ENCODE measurements at regions not wholly inside any gene's neighbourhood (a gene's known extent, or its start where the extent isn't known, plus 50 kb on each side); places are given as distances from the start of the nearest gene placed in this dataset.

GRCh38 chr5:130995851-130996250 lies 169.2 kb downstream of the HINT1 start:
- H3K4me1 ChIP-seq = no peaks in the 10 kb centered on the region
- H3K36me3 ChIP-seq (ENCODE audit: insufficient read depth in 1 of 2, low read depth in 1 of 2) = no peaks in the 10 kb centered on the region
- H3K27me3 ChIP-seq (ENCODE audit: insufficient read depth in 3 of 3, low read length in 2 of 3) = no peaks in the 10 kb centered on the region
- ATAC-seq (no peak), DNase-seq (no peak)
- no peak overlapping the region for H3K4me3 ChIP-seq
- no peaks in the 10 kb centered on the region for H3K9me3 ChIP-seq
- TF ChIP-seq CTCF (IDR thresholded peaks at IDR 0.05) = no peak
- H3K27ac ChIP-seq = no peak overlapping the region
- 95 to 97% (median 96%) methylated on average over 23 of the region's 23 CpGs for whole genome bisulfite sequencing, 3 donors
- intact Hi-C loops (cut with DNase I) = no loop called here

DNA sequence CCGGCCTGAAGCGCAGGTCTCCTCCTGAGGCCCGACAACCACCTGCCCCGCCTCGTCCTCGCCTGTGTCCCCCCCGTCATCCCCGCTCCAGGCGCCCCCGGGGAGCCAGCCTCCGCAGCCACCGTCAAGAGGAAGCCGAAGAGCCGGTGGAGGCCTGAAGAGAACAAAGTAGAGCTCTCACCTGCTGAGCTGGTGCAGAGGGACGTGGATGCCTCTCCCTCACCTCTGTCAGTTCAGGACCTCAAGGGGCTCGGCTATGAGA lies 169.9 kb downstream of the HINT1 start:
- DNase-seq (no peak), ATAC-seq (no peak)
- no peaks in the 10 kb centered on the region for H3K9me3 ChIP-seq
- 92 to 94% (median 93%) methylated on average over 16 of the region's 16 CpGs for WGBS, 3 donors
- no peaks in the 10 kb centered on the region for H3K36me3 ChIP-seq (ENCODE audit: insufficient read depth in 1 of 2, low read depth in 1 of 2)
- no peak for TF ChIP-seq CTCF (IDR thresholded peaks at IDR 0.05)
- no peak overlapping the region for H3K4me3 ChIP-seq
- no peaks in the 10 kb centered on the region for H3K27me3 ChIP-seq (ENCODE audit: insufficient read depth in 3 of 3, low read length in 2 of 3)
- H3K27ac ChIP-seq = no peak overlapping the region
- intact Hi-C loops (cut with DNase I) = no loop called here
- no peaks in the 10 kb centered on the region for H3K4me1 ChIP-seq

DNA sequence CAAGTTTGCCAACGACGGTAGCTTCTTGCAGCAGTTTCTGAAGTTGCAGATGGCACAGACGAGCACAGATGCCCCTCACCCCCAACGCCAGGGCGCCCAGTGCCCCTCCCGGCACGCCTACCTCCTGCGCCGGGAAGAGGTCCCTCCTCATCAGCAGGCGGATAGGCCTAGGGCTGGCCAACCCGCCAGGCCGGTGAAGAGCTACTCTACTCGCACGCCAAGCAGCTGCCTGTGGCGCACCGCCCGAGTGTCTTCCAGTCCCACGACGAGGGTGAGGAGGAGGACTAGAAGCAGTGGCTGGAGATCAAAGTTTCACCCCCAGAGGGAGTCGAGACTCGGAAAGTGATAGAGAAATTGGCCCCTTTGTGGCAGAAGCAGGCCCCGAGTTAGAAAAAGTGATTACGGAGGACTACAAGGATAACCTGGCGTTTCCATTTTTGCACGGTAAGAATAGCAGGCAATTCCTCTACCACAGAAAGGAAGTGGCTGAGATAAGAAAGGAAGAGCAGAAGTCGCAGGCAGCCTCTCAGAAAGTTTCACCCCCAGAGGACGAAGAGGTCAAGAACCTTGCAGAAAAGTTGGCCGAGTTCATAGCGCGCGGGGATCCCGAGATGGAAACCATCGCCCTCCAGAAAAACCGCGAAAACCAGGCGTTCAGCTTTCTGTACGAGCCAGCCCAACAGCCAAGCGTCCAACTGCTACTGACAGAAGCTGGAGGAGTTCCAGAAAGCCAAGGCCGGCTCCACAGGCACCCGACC lies 170.4 kb downstream of the HINT1 start:
- H3K27me3 ChIP-seq (ENCODE audit: insufficient read depth in 3 of 3, low read length in 2 of 3) = no peaks in the 10 kb centered on the region
- no peak for TF ChIP-seq CTCF (IDR thresholded peaks at IDR 0.05)
- H3K9me3 ChIP-seq = no peaks in the 10 kb centered on the region
- ATAC-seq = no peak
- no peaks in the 10 kb centered on the region for H3K36me3 ChIP-seq (ENCODE audit: insufficient read depth in 1 of 2, low read depth in 1 of 2)
- 90 to 95% (median 94%) methylated on average over 40 of the region's 40 CpGs for WGBS, 3 donors
- intact Hi-C loops (cut with DNase I) = no loop called here
- H3K4me3 ChIP-seq = no peak overlapping the region
- H3K27ac ChIP-seq = no peak overlapping the region
- no peak for DNase-seq
- no peaks in the 10 kb centered on the region for H3K4me1 ChIP-seq

GRCh38 chr5:130992621-130993020 lies 172.4 kb downstream of the HINT1 start:
- no peak overlapping the region for H3K4me3 ChIP-seq
- no peaks in the 10 kb centered on the region for H3K9me3 ChIP-seq
- no peaks in the 10 kb centered on the region for H3K4me1 ChIP-seq
- no peak for ATAC-seq
- no peak for DNase-seq
- no peaks in the 10 kb centered on the region for H3K36me3 ChIP-seq (ENCODE audit: insufficient read depth in 1 of 2, low read depth in 1 of 2)
- no peak overlapping the region for H3K27ac ChIP-seq
- intact Hi-C loops (cut with DNase I) = no loop called here
- WGBS, 3 donors = 0 to 35% (median 0%) methylated on average over 1 of the region's 1 CpG
- H3K27me3 ChIP-seq (ENCODE audit: insufficient read depth in 3 of 3, low read length in 2 of 3) = no peaks in the 10 kb centered on the region
- no peak for TF ChIP-seq CTCF (IDR thresholded peaks at IDR 0.05)

DNA sequence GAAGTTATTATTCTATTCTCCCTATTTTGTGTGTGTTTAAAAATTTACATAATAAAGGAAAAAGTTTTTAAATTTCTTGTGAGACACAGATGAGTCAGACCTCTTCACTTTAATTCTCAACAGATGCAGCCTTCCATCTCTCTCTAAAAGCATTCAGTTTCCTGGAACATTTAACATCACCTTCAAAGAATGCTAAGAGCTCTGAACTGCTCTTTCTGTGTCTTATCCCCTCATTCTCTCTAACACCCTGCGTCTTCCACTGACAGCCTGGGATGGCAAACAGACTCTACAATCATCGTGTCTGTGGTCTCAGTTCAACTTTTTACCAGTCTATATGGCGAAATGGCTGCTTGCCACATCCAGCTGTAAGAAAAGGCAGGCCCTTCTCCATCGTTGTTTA lies 173.0 kb downstream of the HINT1 start:
- Histone ChIP-seq H3K36me3 (ENCODE audit: insufficient read depth in 1 of 2, low read depth in 1 of 2) (no peaks in the 10 kb centered on the region), H3K4me1 (no peaks in the 10 kb centered on the region), H3K27me3 (ENCODE audit: insufficient read depth in 3 of 3, low read length in 2 of 3) (no peaks in the 10 kb centered on the region), H3K9me3 (no peaks in the 10 kb centered on the region), H3K27ac (no peak overlapping the region), H3K4me3 (no peak overlapping the region)
- intact Hi-C loops (cut with DNase I) = no loop called here
- DNase-seq = no peak
- WGBS, 3 donors = 32 to 55% (median 44%) methylated on average over 4 of the region's 4 CpGs
- ATAC-seq = no peak
- TF ChIP-seq CTCF (IDR thresholded peaks at IDR 0.05) = no peak

Measured in psoas muscle (tissue), 7 donors.